ENCODE measurements at regions not wholly inside any gene's neighbourhood (a gene's known extent, or its start where the extent isn't known, plus 50 kb on each side); places are given as distances from the start of the nearest gene placed in this dataset.

GRCh38 chr12:41907021-41907420 lies 237.7 kb downstream of the GXYLT1 start:
- Histone ChIP-seq H2AK9ac (replicated peaks; ENCODE audit: low read depth, low read length, poor library complexity) (no peak overlapping the region), H2AK5ac (ENCODE audit: low read depth, low read length) (no peak overlapping the region), H3K27ac (ENCODE audit: insufficient read depth, low read length) (no peak overlapping the region), H2BK15ac (ENCODE audit: low read depth, low read length) (no peak overlapping the region), H3K4me1 (ENCODE audit: control insufficient read depth, insufficient read depth, low read length) (no peaks in the 10 kb centered on the region), H3K56ac (ENCODE audit: extremely low read depth, insufficient read depth, low read length) (no peak overlapping the region), H2AFZ (replicated peaks; ENCODE audit: low read length, poor library complexity) (no peak overlapping the region), H3K79me1 (ENCODE audit: low read depth in 1 of 2, low read length in 2 of 2) (no peaks in the 10 kb centered on the region), H3K36me3 (ENCODE audit: control insufficient read depth, insufficient read depth, low read length) (no peaks in the 10 kb centered on the region), H3K23ac (ENCODE audit: low read depth, low read length) (no peak overlapping the region), H2BK20ac (ENCODE audit: low read depth, low read length) (no peak overlapping the region), H3K9ac (ENCODE audit: low read depth, low read length) (no peak overlapping the region), H4K91ac (ENCODE audit: insufficient read depth, low read depth, low read length) (no peak overlapping the region), H3K4ac (ENCODE audit: low read depth, low read length) (no peak overlapping the region), H3K18ac (ENCODE audit: low read depth, low read length) (no peak overlapping the region), H4K8ac (ENCODE audit: low read depth in 2 of 2, low read length in 2 of 2) (no peak overlapping the region), H4K20me1 (ENCODE audit: insufficient read depth, low read length) (no peaks in the 10 kb centered on the region), H3K9me3 (ENCODE audit: control insufficient read depth, insufficient read depth, low read length) (no peaks in the 10 kb centered on the region), H3K4me2 (ENCODE audit: low read depth, low read length) (no peak overlapping the region), H2BK120ac (ENCODE audit: low read depth, low read length) (no peak overlapping the region), H4K5ac (ENCODE audit: low read depth, low read length) (no peak overlapping the region), H3K27me3 (ENCODE audit: control insufficient read depth, insufficient read depth, low read length) (no peaks in the 10 kb centered on the region), H3K4me3 (ENCODE audit: insufficient read depth, low read depth, low read length) (no peak overlapping the region), H3K14ac (replicated peaks; ENCODE audit: low read depth, low read length) (no peak overlapping the region), H3K9me1 (ENCODE audit: insufficient read depth, low read length) (no peaks in the 10 kb centered on the region), H2BK5ac (ENCODE audit: low read depth, low read length, poor library complexity, severe bottlenecking) (no peak overlapping the region)
- dilution Hi-C loops (cut with HindIII; ENCODE audit: low sequenced_read_pairs, unreplicated experiment) (no loop called here), in situ Hi-C loops (cut with MboI; ENCODE audit: low sequenced_read_pairs) (no loop called here), intact Hi-C loops (cut with micrococcal nuclease) (no loop called here)
- BruUV-seq (replicated peaks): no TSS peak
- POLR2A ChIA-PET (ENCODE audit: unreplicated experiment): no interaction called here
- DNase-seq (no peak), ATAC-seq (ENCODE audit: low read depth) (no peak)
- WGBS, 2 experiments (ENCODE audit: extremely low coverage in 2 of 2, insufficient read length in 1 of 2): 75% methylated on average over 5 of the region's 10 CpGs; no CpG with 5 or more reads in 1 of the 2 experiments
- TF ChIP-seq POLR2A (IDR thresholded peaks at IDR 0.05; ENCODE audit: low read depth, low read length): no peak
- no peak for TF ChIP-seq RAD21 (IDR thresholded peaks at IDR 0.05; ENCODE audit: low read length)
- no peak for TF ChIP-seq MAFK (IDR thresholded peaks at IDR 0.05; ENCODE audit: low read depth, low read length)
- no peak for TF ChIP-seq RFX5 (IDR thresholded peaks at IDR 0.05; ENCODE audit: low read depth, low read length)
- no peak for TF ChIP-seq MXI1 (IDR thresholded peaks at IDR 0.05; ENCODE audit: borderline replicate concordance, low read depth, low read length)
- TF ChIP-seq CTCF (conservative IDR thresholded peaks at IDR 0.05; ENCODE audit: low read depth, low read length): no peak
- TF ChIP-seq MAZ (IDR thresholded peaks at IDR 0.05; ENCODE audit: borderline replicate concordance, low read depth, low read length): no peak
- no peak for TF ChIP-seq ELK1 (IDR thresholded peaks at IDR 0.05; ENCODE audit: borderline replicate concordance, low read depth, low read length)
- TF ChIP-seq RCOR1 (IDR thresholded peaks at IDR 0.05; ENCODE audit: insufficient replicate concordance, low read length): no peak
- TF ChIP-seq CEBPB (IDR thresholded peaks at IDR 0.05; ENCODE audit: low read depth, low read length): no peak
- TF ChIP-seq USF2 (IDR thresholded peaks at IDR 0.05; ENCODE audit: low read depth, low read length): no peak
- no peak for TF ChIP-seq BHLHE40 (IDR thresholded peaks at IDR 0.05; ENCODE audit: low read depth, low read length)
- CTCF ChIA-PET: no interaction called here

Measured in IMR-90 (cell line).